ENCODE measurements at regions not wholly inside any gene's neighbourhood (a gene's known extent, or its start where the extent isn't known, plus 50 kb on each side); places are given as distances from the start of the nearest gene placed in this dataset.

- DNase-seq (ENCODE audit: low read depth in 2 of 2): no peak
These were observed 242.4 kb upstream of the MAP3K7 start for GRCh38 chr6:90829311-90829710.

- DNase-seq (ENCODE audit: low read depth in 2 of 2): no peak
These were observed 233.6 kb upstream of the MAP3K7 start for GRCh38 chr6:90820436-90820835.

GRCh38 chr6:90819483-90819882, 232.6 kb upstream of the MAP3K7 start:
- no peak for DNase-seq (ENCODE audit: low read depth in 2 of 2)

- DNase-seq (ENCODE audit: low read depth in 2 of 2): no peak
These were observed 231.3 kb upstream of the MAP3K7 start for GRCh38 chr6:90818163-90818562.

GRCh38 chr6:90816764-90817163, 229.9 kb upstream of the MAP3K7 start:
- no peak for DNase-seq (ENCODE audit: low read depth in 2 of 2)

- DNase-seq (ENCODE audit: low read depth in 2 of 2): no peak
These were observed 224.8 kb upstream of the MAP3K7 start for GRCh38 chr6:90811596-90812226.

GRCh38 chr6:90809035-90809434, 222.2 kb upstream of the MAP3K7 start:
- no peak for DNase-seq (ENCODE audit: low read depth in 2 of 2)

GRCh38 chr6:90807791-90808701, 221.2 kb upstream of the MAP3K7 start:
- no peak for DNase-seq (ENCODE audit: low read depth in 2 of 2)

- DNase-seq (ENCODE audit: low read depth in 2 of 2): no peak
These were observed 218.8 kb upstream of the MAP3K7 start for GRCh38 chr6:90805619-90806155.

- no peak for DNase-seq (ENCODE audit: low read depth in 2 of 2)
These were observed 217.1 kb upstream of the MAP3K7 start for GRCh38 chr6:90803956-90804355.

GRCh38 chr6:90795078-90795477, 208.2 kb upstream of the MAP3K7 start:
- no peak for DNase-seq (ENCODE audit: low read depth in 2 of 2)

GRCh38 chr6:90793771-90794170, 206.9 kb upstream of the MAP3K7 start:
- DNase-seq (ENCODE audit: low read depth in 2 of 2): no peak

GRCh38 chr6:90790696-90791095, 203.8 kb upstream of the MAP3K7 start:
- peak; percentile 26 to 34 for DNase-seq (ENCODE audit: low read depth in 2 of 2)

GRCh38 chr6:90790058-90790457, 203.2 kb upstream of the MAP3K7 start:
- no peak for DNase-seq (ENCODE audit: low read depth in 2 of 2)

- DNase-seq (ENCODE audit: low read depth in 2 of 2): no peak
These were observed 201.9 kb upstream of the MAP3K7 start for GRCh38 chr6:90788781-90789180.

GRCh38 chr6:90787446-90787845, 200.6 kb upstream of the MAP3K7 start:
- DNase-seq (ENCODE audit: low read depth in 2 of 2): no peak

- DNase-seq (ENCODE audit: low read depth in 2 of 2): no peak
These were observed 193.9 kb upstream of the MAP3K7 start for GRCh38 chr6:90780778-90781177.

GRCh38 chr6:90780141-90780540, 193.3 kb upstream of the MAP3K7 start:
- no peak for DNase-seq (ENCODE audit: low read depth in 2 of 2)

- no peak for DNase-seq (ENCODE audit: low read depth in 2 of 2)
These were observed 191.7 kb upstream of the MAP3K7 start for GRCh38 chr6:90778417-90779203.

GRCh38 chr6:90770778-90771177, 183.9 kb upstream of the MAP3K7 start:
- no peak for DNase-seq (ENCODE audit: low read depth in 2 of 2)

- DNase-seq (ENCODE audit: low read depth in 2 of 2): no peak
These were observed 179.0 kb upstream of the MAP3K7 start for GRCh38 chr6:90765895-90766294.

GRCh38 chr6:90765491-90765890, 178.6 kb upstream of the MAP3K7 start:
- no peak for DNase-seq (ENCODE audit: low read depth in 2 of 2)
